Endodermal cell (in vitro differentiated cells): ENCODE measurements at regions not wholly inside any gene's neighbourhood (a gene's known extent, or its start where the extent isn't known, plus 50 kb on each side); places are given as distances from the start of the nearest gene placed in this dataset.

Experiments
- DNase-seq: peaks from one replicate; pipeline ENCODE4 v3.0.0-alpha.2; 2017
- H3K27ac ChIP-seq: 2 replicates; pipeline ENCODE4 v1.5.1; 2013; ENCODE audit warnings: mild to moderate bottlenecking, low read depth, low read length, moderate library complexity
- H3K27me3 ChIP-seq: 2 replicates; pipeline ENCODE4 v1.6.1; 2013; ENCODE audit warnings: mild to moderate bottlenecking, low read length, moderate library complexity; ENCODE audit not compliant: insufficient read depth, control insufficient read depth, poor library complexity, severe bottlenecking
- H3K36me3 ChIP-seq: 2 replicates; pipeline ENCODE4 v1.7.0; 2013; ENCODE audit warnings: mild to moderate bottlenecking, low read length, moderate library complexity; ENCODE audit not compliant: control insufficient read depth, insufficient read depth
- H3K4me1 ChIP-seq: one replicate; pipeline ENCODE4 v1.7.0; 2013; ENCODE audit warnings: low read length; ENCODE audit not compliant: control insufficient read depth, insufficient read depth
- H3K4me3 ChIP-seq: 2 replicates; pipeline ENCODE4 v1.5.1; 2013; ENCODE audit warnings: mild to moderate bottlenecking, low read length, moderate library complexity
- H3K9ac ChIP-seq: 2 replicates; pipeline ENCODE4 v1.6.1; 2013; ENCODE audit warnings: mild to moderate bottlenecking, low read length, moderate library complexity; ENCODE audit not compliant: poor library complexity, severe bottlenecking; ENCODE audit errors: extremely low read depth
- H3K9me3 ChIP-seq: 2 replicates; pipeline ENCODE4 v1.6.1; 2013; ENCODE audit warnings: mild to moderate bottlenecking, low read length, moderate library complexity; ENCODE audit not compliant: control insufficient read depth
- H3K27ac Mint-ChIP-seq: 2 replicates; pipeline ENCODE4 v1.8.0; 2020; ENCODE audit warnings: mixed read lengths
- H3K27me3 Mint-ChIP-seq: 2 replicates; pipeline ENCODE4 v1.8.0; 2021; ENCODE audit warnings: mild to moderate bottlenecking, mixed read lengths; ENCODE audit not compliant: insufficient read depth
- H3K36me3 Mint-ChIP-seq: 2 replicates; pipeline ENCODE4 v1.8.0; 2020; ENCODE audit warnings: low read depth, mixed read lengths
- H3K4me1 Mint-ChIP-seq: 2 replicates; pipeline ENCODE4 v1.8.0; 2020; ENCODE audit warnings: mixed read lengths
- H3K4me3 Mint-ChIP-seq: 2 replicates; pipeline ENCODE4 v1.8.0; 2020; ENCODE audit warnings: mild to moderate bottlenecking, moderate library complexity, mixed read lengths
- H3K9me3 Mint-ChIP-seq: 2 replicates; pipeline ENCODE4 v1.8.0; 2020; ENCODE audit warnings: mild to moderate bottlenecking, mixed read lengths
- WGBS, 2 experiments: methylation state at CpG; one replicate each; pipeline versions ENCODE4 v1.1.5 to v1.1.7; 2013; ENCODE audit warnings: missing lambda C conversion rate in 2 of 2, mixed read lengths in 1 of 2; ENCODE audit not compliant: insufficient coverage in 1 of 2, insufficient read length in 1 of 2; 5-methylcytosine and 5-hydroxymethylcytosine counted together
- TF ChIP-seq, protein P1 (sequence below): fragments of 200-600 bp; sonication (generic); conservative IDR thresholded peaks from 2 replicates; pipeline ENCODE4 v1.5.0; 2021; ENCODE audit warnings: antibody characterized with exemption, mild to moderate bottlenecking

DNA sequence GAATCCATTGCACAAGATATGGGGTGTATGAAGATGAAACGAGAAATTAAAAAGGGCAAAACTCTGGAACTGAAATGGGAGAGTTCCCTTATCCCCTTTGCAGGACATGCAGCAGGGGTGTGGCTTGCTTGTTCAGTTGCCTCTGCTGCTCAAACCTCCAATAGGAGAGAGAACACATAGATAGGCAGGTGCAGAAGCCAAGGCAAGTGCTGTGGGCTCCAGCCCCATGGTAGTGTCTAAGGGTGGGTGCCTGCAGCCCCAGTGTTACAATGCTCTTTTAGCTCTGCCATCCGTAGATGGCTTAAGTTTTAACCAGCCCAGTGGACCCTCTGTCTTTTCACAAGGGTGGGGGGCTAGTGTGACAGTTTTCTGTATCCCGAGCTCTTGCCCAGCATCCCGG is 69.7 kb downstream of the CMAS start:
- Histone ChIP-seq H3K9me3 (no peaks in the 10 kb centered on the region), H3K36me3 (no peaks in the 10 kb centered on the region), H3K27ac (no peak overlapping the region), H3K9ac (no peak overlapping the region), H3K4me3 (no peak overlapping the region), H3K4me1 (no peaks in the 10 kb centered on the region), H3K27me3 (peaks cover 15% of the 10 kb centered on the region)
- 89 to 91% methylated on average over 3 to 4 of the region's 4 CpGs for WGBS, 2 experiments
- H3K27ac Mint-ChIP-seq = no peak overlapping the region
- H3K4me1 Mint-ChIP-seq = no peaks in the 10 kb centered on the region
- DNase-seq = no peak
- TF ChIP-seq, protein P1, sequence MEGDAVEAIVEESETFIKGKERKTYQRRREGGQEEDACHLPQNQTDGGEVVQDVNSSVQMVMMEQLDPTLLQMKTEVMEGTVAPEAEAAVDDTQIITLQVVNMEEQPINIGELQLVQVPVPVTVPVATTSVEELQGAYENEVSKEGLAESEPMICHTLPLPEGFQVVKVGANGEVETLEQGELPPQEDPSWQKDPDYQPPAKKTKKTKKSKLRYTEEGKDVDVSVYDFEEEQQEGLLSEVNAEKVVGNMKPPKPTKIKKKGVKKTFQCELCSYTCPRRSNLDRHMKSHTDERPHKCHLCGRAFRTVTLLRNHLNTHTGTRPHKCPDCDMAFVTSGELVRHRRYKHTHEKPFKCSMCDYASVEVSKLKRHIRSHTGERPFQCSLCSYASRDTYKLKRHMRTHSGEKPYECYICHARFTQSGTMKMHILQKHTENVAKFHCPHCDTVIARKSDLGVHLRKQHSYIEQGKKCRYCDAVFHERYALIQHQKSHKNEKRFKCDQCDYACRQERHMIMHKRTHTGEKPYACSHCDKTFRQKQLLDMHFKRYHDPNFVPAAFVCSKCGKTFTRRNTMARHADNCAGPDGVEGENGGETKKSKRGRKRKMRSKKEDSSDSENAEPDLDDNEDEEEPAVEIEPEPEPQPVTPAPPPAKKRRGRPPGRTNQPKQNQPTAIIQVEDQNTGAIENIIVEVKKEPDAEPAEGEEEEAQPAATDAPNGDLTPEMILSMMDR = no peak
- H3K36me3 Mint-ChIP-seq = no peaks in the 10 kb centered on the region
- no peak overlapping the region for H3K4me3 Mint-ChIP-seq
- H3K9me3 Mint-ChIP-seq = no peaks in the 10 kb centered on the region
- peaks cover 26% of the 10 kb centered on the region for H3K27me3 Mint-ChIP-seq

- no peaks in the 10 kb centered on the region for H3K4me1 ChIP-seq
- 92 to 93% methylated on average over 2 to 5 of the region's 5 CpGs for WGBS, 2 experiments
- H3K4me3 ChIP-seq = no peak overlapping the region
- no peak overlapping the region for H3K9ac ChIP-seq
- no peaks in the 10 kb centered on the region for H3K36me3 Mint-ChIP-seq
- peaks cover 29% of the 10 kb centered on the region for H3K27me3 Mint-ChIP-seq
- no peak overlapping the region for H3K27ac Mint-ChIP-seq
- H3K9me3 ChIP-seq = no peaks in the 10 kb centered on the region
- H3K27me3 ChIP-seq = peaks cover 15% of the 10 kb centered on the region
- H3K4me1 Mint-ChIP-seq = no peaks in the 10 kb centered on the region
- no peaks in the 10 kb centered on the region for H3K9me3 Mint-ChIP-seq
- H3K4me3 Mint-ChIP-seq = no peak overlapping the region
- TF ChIP-seq, protein P1 = no peak
- no peak overlapping the region for H3K27ac ChIP-seq
- DNase-seq = no peak
- H3K36me3 ChIP-seq = no peaks in the 10 kb centered on the region
Measured at GRCh38 chr12:22116376-22116775, 70.4 kb downstream of the CMAS start.

GRCh38 chr12:22117563-22118237 is 71.7 kb downstream of the CMAS start:
- Mint-ChIP-seq H3K36me3 (no peaks in the 10 kb centered on the region), H3K27ac (no peak overlapping the region), H3K4me3 (no peak overlapping the region), H3K27me3 (peaks cover 31% of the 10 kb centered on the region), H3K4me1 (no peaks in the 10 kb centered on the region), H3K9me3 (no peaks in the 10 kb centered on the region)
- H3K9me3 ChIP-seq = no peaks in the 10 kb centered on the region
- H3K27ac ChIP-seq = no peak overlapping the region
- no peaks in the 10 kb centered on the region for H3K4me1 ChIP-seq
- 94 to 96% methylated on average over 2 to 3 of the region's 3 CpGs for WGBS, 2 experiments
- H3K36me3 ChIP-seq = no peaks in the 10 kb centered on the region
- no peak overlapping the region for H3K9ac ChIP-seq
- no peak for DNase-seq
- TF ChIP-seq, protein P1 = no peak
- H3K4me3 ChIP-seq = no peak overlapping the region
- H3K27me3 ChIP-seq = peaks cover 15% of the 10 kb centered on the region
